Esophagus muscularis mucosa (tissue), 4 donors: ENCODE measurements at regions not wholly inside any gene's neighbourhood (a gene's known extent, or its start where the extent isn't known, plus 50 kb on each side); places are given as distances from the start of the nearest gene placed in this dataset.

Source experiments
- DNase-seq: peaks from one replicate; pipeline ENCODE4 v3.0.0-alpha.2; 2017; ENCODE audit errors: extremely low spot score
- H3K27ac ChIP-seq, 4 donors: fragments of 200-600 bp; sonication (generic); replicated peaks in 1 of 4; 1 replicate in 3 of 4; 2 replicates in 1 of 4; pipeline ENCODE4 v1.5.1; 2016 to 2019; ENCODE audit warnings: mild to moderate bottlenecking in 1 of 4
- H3K27me3 ChIP-seq, 4 donors: fragments of 200-600 bp; sonication (generic); one replicate each; pipeline versions ENCODE4 v1.5.1 to v1.6.0; 2016 to 2019
- H3K36me3 ChIP-seq, 4 donors: fragments of 200-600 bp; sonication (generic); one replicate each; pipeline ENCODE4 v1.5.1; 2016 to 2019
- H3K4me1 ChIP-seq, 4 donors: fragments of 200-600 bp; sonication (generic); one replicate each; pipeline ENCODE4 v1.5.1; 2016 to 2019
- H3K4me3 ChIP-seq, 4 donors: fragments of 200-600 bp; sonication (generic); 1 replicate in 2 of 4; 2 replicates in 2 of 4; pipeline ENCODE4 v1.5.1; 2016 to 2019; ENCODE audit warnings: mild to moderate bottlenecking in 4 of 4, moderate library complexity in 1 of 4
- H3K9me3 ChIP-seq, 4 donors: fragments of 200-600 bp; sonication (generic); 1 replicate in 3 of 4; 2 replicates in 1 of 4; pipeline ENCODE4 v1.5.1; 2016 to 2019
- CTCF ChIP-seq, 3 experiments: fragments of 200-600 bp in 2 of 3; fragments of 450-650 bp in 1 of 3; sonication (generic) in 2 of 3; IDR thresholded peaks; one replicate each; pipeline ENCODE4 v1.5.1; 2017 to 2019; ENCODE audit warnings: antibody characterized with exemption in 3 of 3, mild to moderate bottlenecking in 2 of 3, moderate library complexity in 1 of 3
- EP300 ChIP-seq: sonication (generic); formaldehyde crosslinking; IDR thresholded peaks from one replicate; pipeline ENCODE4 v1.6.1; 2017; ENCODE audit warnings: antibody characterized with exemption
- POLR2A ChIP-seq: fragments of 450-650 bp; IDR thresholded peaks from one replicate; pipeline ENCODE4 v1.6.1; 2017; ENCODE audit warnings: antibody characterized with exemption, moderate library complexity, mild to moderate bottlenecking, low read depth
- POLR2AphosphoS5 ChIP-seq, 2 donors: sonication (generic); formaldehyde crosslinking; IDR thresholded peaks; one replicate each; pipeline ENCODE4 v1.6.1; 2017; ENCODE audit warnings: antibody characterized with exemption in 2 of 2
- WGBS: methylation state at CpG from one replicate; pipeline ENCODE4 v1.1.5; 2018; 5-methylcytosine and 5-hydroxymethylcytosine counted together
- intact Hi-C: fragments of 100-400 bp; cut with DNase I; formaldehyde crosslinking; loops from one replicate; pipeline ENCODE4 v1.15.1; 2023

- Histone ChIP-seq H3K9me3 (no peaks in the 10 kb centered on the region), H3K4me3 (no peak overlapping the region), H3K27me3 (no peaks in the 10 kb centered on the region), H3K4me1 (peaks cover 0 to 22% (median 7%) of the 10 kb centered on the region in 4 donors), H3K27ac (peak overlapping the region; percentile 38 to 68 (median 44)), H3K36me3 (no peaks in the 10 kb centered on the region)
- intact Hi-C loops, result loop anchor here (10.0 kb wide), 1 partner anchor 133 kb away; no protein-coding TSS in a partner anchor
- no peak for DNase-seq
- 74% methylated on average over 2 of the region's 2 CpGs for WGBS
- TF ChIP-seq EP300 (no peak), CTCF (IDR thresholded peaks at IDR 0.05) (no peak), POLR2A (no peak), POLR2AphosphoS5 (IDR thresholded peaks at IDR 0.05) (no peak)
Measured at GRCh38 chr14:34361504-34362011, 100.5 kb downstream of the SPTSSA start.

GRCh38 chr14:34359420-34360117 lies 102.5 kb downstream of the SPTSSA start:
- Histone ChIP-seq H3K9me3 (no peaks in the 10 kb centered on the region), H3K4me3 (no peak overlapping the region), H3K27ac (no peak overlapping the region), H3K36me3 (no peaks in the 10 kb centered on the region), H3K27me3 (no peaks in the 10 kb centered on the region), H3K4me1 (peaks cover 0 to 33% (median 9%) of the 10 kb centered on the region in 4 donors)
- WGBS, result 59% methylated on average over 6 of the region's 6 CpGs
- TF ChIP-seq POLR2AphosphoS5 (IDR thresholded peaks at IDR 0.05), result no peak
- TF ChIP-seq EP300, result no peak
- DNase-seq, result no peak
- intact Hi-C loops, result loop anchor here (10.0 kb wide), 1 partner anchor 135 kb away; no protein-coding TSS in a partner anchor

GRCh38 chr14:34356264-34356654 lies 105.8 kb downstream of the SPTSSA start:
- TF ChIP-seq CTCF (IDR thresholded peaks at IDR 0.05) (no peak), POLR2AphosphoS5 (IDR thresholded peaks at IDR 0.05) (no peak), EP300 (no peak), POLR2A (no peak)
- Histone ChIP-seq H3K4me3 (no peak overlapping the region), H3K27ac (peak overlapping the region; percentile 40 to 53 (median 46)), H3K36me3 (no peaks in the 10 kb centered on the region), H3K4me1 (peaks cover 0 to 20% (median 2%) of the 10 kb centered on the region in 4 donors), H3K9me3 (no peaks in the 10 kb centered on the region), H3K27me3 (no peaks in the 10 kb centered on the region)
- intact Hi-C loops, result no loop called here
- DNase-seq, result no peak
- 83% methylated on average over 4 of the region's 4 CpGs for WGBS

- Histone ChIP-seq H3K9me3 (no peaks in the 10 kb centered on the region), H3K36me3 (no peaks in the 10 kb centered on the region), H3K4me3 (no peak overlapping the region), H3K27ac (peak overlapping the region; percentile 40 to 53 (median 46)), H3K27me3 (no peaks in the 10 kb centered on the region), H3K4me1 (peaks cover 0 to 20% (median 2%) of the 10 kb centered on the region in 4 donors)
- 76% methylated on average over 2 of the region's 2 CpGs for WGBS
- DNase-seq, result no peak
- peak in 1 of 2 donors; percentile 11 for TF ChIP-seq POLR2AphosphoS5 (IDR thresholded peaks at IDR 0.05)
- TF ChIP-seq CTCF (IDR thresholded peaks at IDR 0.05), result no peak
- TF ChIP-seq POLR2A, result no peak
- intact Hi-C loops, result no loop called here
Measured at GRCh38 chr14:34355584-34356263, 106.3 kb downstream of the SPTSSA start.

GRCh38 chr14:34354556-34354955 lies 107.5 kb downstream of the SPTSSA start:
- peak overlapping the region in 1 of 4 donors; percentile 49 for H3K27ac ChIP-seq
- WGBS, result 87% methylated on average over 3 of the region's 3 CpGs

More at GRCh38 chr14:34354556-34354955, 107.5 kb downstream of the SPTSSA start:
- no peaks in the 10 kb centered on the region for H3K27me3 ChIP-seq
- intact Hi-C loops, result no loop called here
- H3K36me3 ChIP-seq, result no peaks in the 10 kb centered on the region
- no peak overlapping the region for H3K4me3 ChIP-seq
- no peak for TF ChIP-seq POLR2A
- no peak for DNase-seq
- H3K9me3 ChIP-seq, result no peaks in the 10 kb centered on the region
- peaks cover 0 to 14% (median 2%) of the 10 kb centered on the region in 4 donors for H3K4me1 ChIP-seq
